HEK293 (cell line): ENCODE measurements at regions not wholly inside any gene's neighbourhood (a gene's known extent, or its start where the extent isn't known, plus 50 kb on each side); places are given as distances from the start of the nearest gene placed in this dataset.

Experiments
- CTCF ChIA-PET: fragments of 350-600 bp; formaldehyde crosslinking; extraction: SDS; loops from one replicate; lab custom pipeline; 2021; ENCODE audit warnings: antibody characterized with exemption; lab: Yijun Ruan, JAX
- POLR2A ChIA-PET: fragments of 300-600 bp; formaldehyde crosslinking; extraction: SDS; loops from one replicate; lab custom pipeline; 2020; ENCODE audit warnings: antibody characterized with exemption, inconsistent platforms; lab: Yijun Ruan, JAX
- H3K27ac ChIP-seq: fragments of 200-500 bp; sonication (Bioruptor generic); 2 replicates; pipeline ENCODE4 v1.5.1; 2014; ENCODE audit warnings: low read depth, low read length, control low read depth, inconsistent platforms; ENCODE audit errors: extremely low read depth
- H3K36me3 ChIP-seq, 2 experiments: fragments of 200-500 bp in 1 of 2; sonication (Bioruptor generic) in 1 of 2; 1 replicate in 1 of 2; 2 replicates in 1 of 2; pipeline ENCODE4 v1.5.1; 2014 to 2017; ENCODE audit warnings: inconsistent platforms in 2 of 2, low read length in 2 of 2; ENCODE audit not compliant: control insufficient read depth in 2 of 2, insufficient read depth in 1 of 2
- H3K4me1 ChIP-seq: fragments of 200-500 bp; sonication (Bioruptor generic); 2 replicates; pipeline ENCODE4 v1.5.1; 2014; ENCODE audit warnings: mild to moderate bottlenecking, low read length, inconsistent platforms; ENCODE audit not compliant: control insufficient read depth, insufficient read depth
- H3K4me3 ChIP-seq: 2 replicates; pipeline ENCODE4 v1.5.1; 2011; ENCODE audit warnings: low read depth, mild to moderate bottlenecking, control low read depth, low read length, moderate library complexity
- H3K9me3 ChIP-seq: fragments of 200-500 bp; sonication (Bioruptor generic); 2 replicates; pipeline ENCODE4 v1.5.1; 2014; ENCODE audit warnings: low read depth, low read length, inconsistent platforms; ENCODE audit not compliant: control insufficient read depth, insufficient read depth
- ATF2 ChIP-seq: fragments of 450-650 bp; formaldehyde crosslinking; IDR thresholded peaks from 2 replicates; pipeline ENCODE4 v1.5.1; 2016; ENCODE audit warnings: missing biosample characterization, missing genetic modification characterization, low read depth
- MEIS1 ChIP-seq: sonication (generic); formaldehyde crosslinking; IDR thresholded peaks from 2 replicates; pipeline ENCODE4 v1.8.1; 2022; ENCODE audit warnings: missing genetic modification reagents, mild to moderate bottlenecking, borderline replicate concordance
- OVOL3 ChIP-seq: fragments of 450-650 bp; formaldehyde crosslinking; IDR thresholded peaks from 2 replicates; pipeline ENCODE4 v1.5.1; 2016; ENCODE audit warnings: missing biosample characterization, missing genetic modification characterization
- PRDM2 ChIP-seq: fragments of 450-650 bp; formaldehyde crosslinking; IDR thresholded peaks from 2 replicates; pipeline ENCODE4 v1.5.1; 2016; ENCODE audit warnings: missing biosample characterization, missing genetic modification characterization, borderline replicate concordance
- SETDB1 ChIP-seq: IDR thresholded peaks from one replicate; pipeline ENCODE4 v1.6.1; 2017; ENCODE audit warnings: mild to moderate bottlenecking, low read length, moderate library complexity, mixed read lengths; ENCODE audit not compliant: insufficient read length
- ZBTB48 ChIP-seq: fragments of 450-650 bp; formaldehyde crosslinking; IDR thresholded peaks from 2 replicates; pipeline ENCODE4 v1.5.1; 2016; ENCODE audit warnings: missing biosample characterization, missing genetic modification characterization
- ZBTB6 ChIP-seq: fragments of 450-650 bp; formaldehyde crosslinking; IDR thresholded peaks from 2 replicates; pipeline ENCODE4 v1.5.1; 2017; ENCODE audit warnings: missing biosample characterization, missing genetic modification characterization
- ZNF114 ChIP-seq: fragments of 450-650 bp; formaldehyde crosslinking; IDR thresholded peaks from 2 replicates; pipeline ENCODE4 v1.5.0; 2017; ENCODE audit warnings: missing biosample characterization, missing genetic modification characterization
- ZNF146 ChIP-seq: fragments of 450-650 bp; formaldehyde crosslinking; IDR thresholded peaks from 2 replicates; pipeline ENCODE4 v1.5.1; 2016; ENCODE audit warnings: missing biosample characterization, missing genetic modification characterization
- ZNF2 ChIP-seq: fragments of 450-650 bp; formaldehyde crosslinking; IDR thresholded peaks from 2 replicates; pipeline ENCODE4 v1.5.1; 2016; ENCODE audit warnings: missing biosample characterization, missing genetic modification characterization
- ZNF214 ChIP-seq: fragments of 450-650 bp; formaldehyde crosslinking; IDR thresholded peaks from 2 replicates; pipeline ENCODE4 v1.5.1; 2017; ENCODE audit warnings: missing biosample characterization, mild to moderate bottlenecking, missing genetic modification characterization, borderline replicate concordance
- ZNF221 ChIP-seq: fragments of 450-650 bp; formaldehyde crosslinking; IDR thresholded peaks from 2 replicates; pipeline ENCODE4 v1.5.1; 2017; ENCODE audit warnings: missing biosample characterization, missing genetic modification characterization, borderline replicate concordance
- ZNF433 ChIP-seq: fragments of 450-650 bp; formaldehyde crosslinking; IDR thresholded peaks from 2 replicates; pipeline ENCODE4 v1.5.1; 2016; ENCODE audit warnings: missing biosample characterization, missing genetic modification characterization, low read depth
- ZNF513 ChIP-seq: fragments of 450-650 bp; IDR thresholded peaks from 2 replicates; pipeline ENCODE4 v1.5.1; 2018; ENCODE audit warnings: missing biosample characterization, missing genetic modification characterization
- ZNF521 ChIP-seq: fragments of 450-650 bp; formaldehyde crosslinking; IDR thresholded peaks from 2 replicates; pipeline ENCODE4 v1.5.1; 2017; ENCODE audit warnings: missing biosample characterization, mild to moderate bottlenecking, missing genetic modification characterization
- ZNF530 ChIP-seq: fragments of 450-650 bp; formaldehyde crosslinking; IDR thresholded peaks from 2 replicates; pipeline ENCODE4 v1.5.1; 2016; ENCODE audit warnings: low read depth, missing biosample characterization, missing genetic modification characterization
- ZNF548 ChIP-seq: fragments of 450-650 bp; formaldehyde crosslinking; IDR thresholded peaks from 2 replicates; pipeline ENCODE4 v1.5.1; 2016; ENCODE audit warnings: missing biosample characterization, missing genetic modification characterization
- ZNF549 ChIP-seq: fragments of 450-650 bp; IDR thresholded peaks from 2 replicates; pipeline ENCODE4 v1.5.1; 2018; ENCODE audit warnings: missing biosample characterization, missing genetic modification characterization, mild to moderate bottlenecking, inconsistent platforms, moderate library complexity
- ZNF645 ChIP-seq: fragments of 450-650 bp; formaldehyde crosslinking; IDR thresholded peaks from 2 replicates; pipeline ENCODE4; 2016; ENCODE audit warnings: missing biosample characterization, missing genetic modification characterization
- ZNF654 ChIP-seq: fragments of 450-650 bp; formaldehyde crosslinking; IDR thresholded peaks from 2 replicates; pipeline ENCODE4 v1.5.1; 2016; ENCODE audit warnings: low read depth, missing biosample characterization, missing genetic modification characterization
- ZNF670 ChIP-seq: fragments of 450-650 bp; formaldehyde crosslinking; IDR thresholded peaks from 2 replicates; pipeline ENCODE4 v1.5.1; 2016; ENCODE audit warnings: missing biosample characterization, missing genetic modification characterization, low read depth
- ZNF701 ChIP-seq: fragments of 450-650 bp; formaldehyde crosslinking; IDR thresholded peaks from 2 replicates; pipeline ENCODE4 v1.5.1; 2016; ENCODE audit warnings: missing biosample characterization, missing genetic modification characterization
- ZSCAN16 ChIP-seq: fragments of 450-650 bp; formaldehyde crosslinking; IDR thresholded peaks from 2 replicates; pipeline ENCODE4 v1.5.1; 2016; ENCODE audit warnings: missing biosample characterization, missing genetic modification characterization

- no peak for TF ChIP-seq ZNF521 (tag by site-specific recombination)
- TF ChIP-seq ZSCAN16, result no peak
- TF ChIP-seq ZNF548 (tag by site-specific recombination), result no peak
- TF ChIP-seq OVOL3, result no peak
- TF ChIP-seq PRDM2 (tag by site-specific recombination), result no peak
- TF ChIP-seq ZNF433 (tag by site-specific recombination), result no peak
These were observed 798.5 kb upstream of the EPHA7 start (continued) for GRCh38 chr6:94217836-94218235.

GRCh38 chr6:94215552-94215951 is 796.2 kb upstream of the EPHA7 start:
- H3K4me1 ChIP-seq, result no peaks in the 10 kb centered on the region
- no peak overlapping the region for H3K4me3 ChIP-seq
- no peaks in the 10 kb centered on the region for H3K36me3 ChIP-seq
- ChIA-PET POLR2A (no interaction called here), CTCF (interaction anchor here (0.7 kb wide), 1 partner anchor 873 kb away, joined by 3 read pairs; no protein-coding TSS in a partner anchor)
- H3K27ac ChIP-seq, result no peak overlapping the region
- no peaks in the 10 kb centered on the region for H3K9me3 ChIP-seq
- TF ChIP-seq SETDB1 (no peak), ZNF549 (no peak), MEIS1 (CRISPR knock-in tag) (no peak), ZNF645 (tag by site-specific recombination) (no peak), ZNF114 (tag by site-specific recombination) (no peak), ZNF701 (tag by site-specific recombination) (no peak), ZNF214 (tag by site-specific recombination) (no peak), ZNF513 (tag by site-specific recombination) (no peak), ZNF530 (no peak), ZBTB6 (tag by site-specific recombination) (no peak), ZNF654 (no peak), ATF2 (tag by site-specific recombination) (no peak), ZNF670 (tag by site-specific recombination) (no peak), ZNF2 (tag by site-specific recombination) (no peak), ZNF146 (tag by site-specific recombination) (no peak), ZNF221 (no peak), ZBTB48 (no peak)
